ENCODE measurements at regions not wholly inside any gene's neighbourhood (a gene's known extent, or its start where the extent isn't known, plus 50 kb on each side); places are given as distances from the start of the nearest gene placed in this dataset.
"Not testable (repeated sequence)": the region's sequence is repeated elsewhere in the genome, so short reads cannot be mapped to it uniquely, and the experiment has no call there.

- TF ChIP-seq CTCF (IDR thresholded peaks at IDR 0.05; ENCODE audit: control insufficient read depth, extremely low read depth, insufficient read depth), result no peak
- DNase-seq (ENCODE audit: low read depth), result no peak
- H3K4me3 ChIP-seq (ENCODE audit: low read depth, low read length), result no peak overlapping the region
These were observed 92.3 kb upstream of the THUMPD2 start for GRCh38 chr2:39871291-39871761.

- no peak for TF ChIP-seq CTCF (IDR thresholded peaks at IDR 0.05; ENCODE audit: control insufficient read depth, extremely low read depth, insufficient read depth)
- no peak for DNase-seq (ENCODE audit: low read depth)
- no peak overlapping the region for H3K4me3 ChIP-seq (ENCODE audit: low read depth, low read length)
These were observed 91.8 kb upstream of the THUMPD2 start for GRCh38 chr2:39870871-39871270.

- TF ChIP-seq CTCF (IDR thresholded peaks at IDR 0.05; ENCODE audit: control insufficient read depth, extremely low read depth, insufficient read depth), result no peak
- DNase-seq (ENCODE audit: low read depth), result no peak
These were observed 88.2 kb upstream of the THUMPD2 start for GRCh38 chr2:39867268-39867667.

GRCh38 chr2:39865751-39866150 is 86.7 kb upstream of the THUMPD2 start:
- H3K4me3 ChIP-seq (ENCODE audit: low read depth, low read length), result no peak overlapping the region
- no peak for TF ChIP-seq CTCF (IDR thresholded peaks at IDR 0.05; ENCODE audit: control insufficient read depth, extremely low read depth, insufficient read depth)
- no peak for DNase-seq (ENCODE audit: low read depth)

More at GRCh38 chr2:39867268-39867667, 88.2 kb upstream of the THUMPD2 start:
- no peak overlapping the region for H3K4me3 ChIP-seq (ENCODE audit: low read depth, low read length)

GRCh38 chr2:39863672-39864071 is 84.6 kb upstream of the THUMPD2 start:
- DNase-seq (ENCODE audit: low read depth); H3K4me3 ChIP-seq (ENCODE audit: low read depth, low read length): not testable (repeated sequence)

- no peak for TF ChIP-seq CTCF (IDR thresholded peaks at IDR 0.05; ENCODE audit: control insufficient read depth, extremely low read depth, insufficient read depth)
- no peak overlapping the region for H3K4me3 ChIP-seq (ENCODE audit: low read depth, low read length)
- DNase-seq (ENCODE audit: low read depth), result no peak
These were observed 81.5 kb upstream of the THUMPD2 start for GRCh38 chr2:39860538-39860937.

- H3K4me3 ChIP-seq (ENCODE audit: low read depth, low read length), result no peak overlapping the region
- DNase-seq (ENCODE audit: low read depth), result no peak
- TF ChIP-seq CTCF (IDR thresholded peaks at IDR 0.05; ENCODE audit: control insufficient read depth, extremely low read depth, insufficient read depth), result no peak
These were observed 79.6 kb upstream of the THUMPD2 start for GRCh38 chr2:39858677-39859076.
